Activated CD4-positive, alpha-beta T cell treated with anti-CD3 and anti-CD28 coated beads, Interleukin-2, amount 10 ng/mL, durations not matched to agents 7 days and 5 days (primary cell): ENCODE measurements at regions not wholly inside any gene's neighbourhood (a gene's known extent, or its start where the extent isn't known, plus 50 kb on each side); places are given as distances from the start of the nearest gene placed in this dataset.

Experiments
- CTCF ChIA-PET: fragments of 350-600 bp; sonication (Branson Sonifier 250); formaldehyde crosslinking; loops from one replicate; lab custom pipeline; 2021; ENCODE audit warnings: antibody characterized with exemption; lab: Charles Lee
- POLR2A ChIA-PET: fragments of 350-600 bp; sonication (Branson Sonifier 250); formaldehyde crosslinking; loops from one replicate; lab custom pipeline; 2021; ENCODE audit warnings: antibody characterized with exemption; lab: Charles Lee
- DNase-seq: peaks from one replicate; pipeline ENCODE4 v3.0.0-alpha.2; 2020
- H3K27ac Mint-ChIP-seq: one replicate; pipeline ENCODE4 v1.8.0; 2021; ENCODE audit warnings: mild to moderate bottlenecking, moderate library complexity, mixed read lengths
- H3K27me3 Mint-ChIP-seq: one replicate; pipeline ENCODE4 v1.8.0; 2021; ENCODE audit warnings: mixed read lengths
- H3K36me3 Mint-ChIP-seq: one replicate; pipeline ENCODE4 v1.8.0; 2021; ENCODE audit warnings: low read depth, mixed read lengths
- H3K4me1 Mint-ChIP-seq: one replicate; pipeline ENCODE4 v1.8.0; 2021; ENCODE audit warnings: mixed read lengths
- H3K4me3 Mint-ChIP-seq: one replicate; pipeline ENCODE4 v1.8.0; 2021; ENCODE audit warnings: mild to moderate bottlenecking, moderate library complexity, mixed read lengths
- H3K9me3 Mint-ChIP-seq: one replicate; pipeline ENCODE4 v1.8.0; 2021; ENCODE audit warnings: mixed read lengths

DNA sequence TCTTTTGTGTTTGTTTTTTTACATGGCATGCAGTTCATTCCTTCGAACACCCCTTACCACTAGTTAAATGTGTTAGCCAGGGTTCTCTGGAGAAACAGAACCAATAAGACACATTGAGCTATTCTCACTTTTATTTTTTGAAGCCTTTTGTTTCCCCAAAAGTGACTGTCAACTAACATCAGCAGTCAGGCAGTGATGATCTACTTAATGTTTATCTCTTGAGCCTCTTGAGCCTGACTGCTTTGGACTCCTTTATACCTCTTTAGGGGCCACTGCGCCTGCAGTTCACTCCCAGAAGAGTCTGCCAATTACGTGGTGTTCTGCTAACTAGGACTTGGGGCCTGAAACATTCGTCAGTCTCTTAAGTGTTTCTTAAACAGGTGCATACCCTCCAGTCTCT is 163.7 kb upstream of the FLRT2 start:
- ChIA-PET CTCF (no interaction called here), POLR2A (no interaction called here)
- no peak overlapping the region for H3K4me3 Mint-ChIP-seq
- H3K9me3 Mint-ChIP-seq, result peaks cover 4% of the 10 kb centered on the region
- no peaks in the 10 kb centered on the region for H3K36me3 Mint-ChIP-seq
- no peak overlapping the region for H3K27ac Mint-ChIP-seq
- no peak for DNase-seq
- no peaks in the 10 kb centered on the region for H3K27me3 Mint-ChIP-seq
- no peaks in the 10 kb centered on the region for H3K4me1 Mint-ChIP-seq

DNA sequence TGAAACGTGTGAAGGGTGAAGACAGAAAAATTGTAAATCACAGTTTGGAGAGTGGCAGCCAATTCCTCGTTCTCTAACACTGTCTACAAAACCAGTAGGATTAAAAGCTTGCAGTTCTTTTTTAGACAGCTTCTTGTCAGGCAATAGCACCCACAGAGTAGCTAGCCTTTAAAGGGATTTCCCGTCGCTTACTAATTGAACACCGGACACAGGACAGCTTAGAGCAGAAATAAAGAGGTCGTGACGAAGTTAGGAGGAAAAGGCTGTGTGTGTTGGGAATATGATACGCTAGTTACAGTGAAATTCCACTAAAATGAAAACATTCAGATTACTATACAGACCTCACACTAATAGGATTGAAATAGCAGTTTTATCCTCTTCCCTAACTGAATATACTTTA is 149.1 kb upstream of the FLRT2 start:
- Mint-ChIP-seq H3K9me3 (peaks cover 3% of the 10 kb centered on the region), H3K4me1 (no peaks in the 10 kb centered on the region), H3K27ac (no peak overlapping the region), H3K27me3 (no peaks in the 10 kb centered on the region), H3K36me3 (no peaks in the 10 kb centered on the region), H3K4me3 (no peak overlapping the region)
- ChIA-PET POLR2A (no interaction called here), CTCF (no interaction called here)
- DNase-seq, result no peak

DNA sequence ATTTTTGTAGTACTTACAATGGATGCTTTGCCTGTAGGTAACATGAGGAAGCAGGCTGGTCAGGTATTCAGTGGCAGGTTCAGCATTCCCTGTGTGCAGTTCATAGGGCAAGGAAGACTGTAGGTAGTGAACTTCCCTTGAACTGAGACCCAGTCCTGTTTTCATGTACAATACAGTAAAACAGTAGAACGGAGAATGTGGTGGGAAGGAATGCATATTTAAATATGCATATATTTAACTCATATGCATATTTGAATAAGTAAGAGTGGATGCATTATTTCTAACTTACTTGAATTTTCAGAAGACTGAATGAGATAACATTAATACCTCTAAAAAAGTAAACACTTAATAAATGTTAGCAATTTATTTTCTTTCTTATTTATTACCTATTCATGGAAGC is 147.6 kb upstream of the FLRT2 start:
- Mint-ChIP-seq H3K27me3 (no peaks in the 10 kb centered on the region), H3K36me3 (no peaks in the 10 kb centered on the region), H3K4me3 (no peak overlapping the region), H3K4me1 (no peaks in the 10 kb centered on the region), H3K9me3 (no peaks in the 10 kb centered on the region), H3K27ac (no peak overlapping the region)
- no peak for DNase-seq
- CTCF ChIA-PET, result no interaction called here
- POLR2A ChIA-PET, result no interaction called here

DNA sequence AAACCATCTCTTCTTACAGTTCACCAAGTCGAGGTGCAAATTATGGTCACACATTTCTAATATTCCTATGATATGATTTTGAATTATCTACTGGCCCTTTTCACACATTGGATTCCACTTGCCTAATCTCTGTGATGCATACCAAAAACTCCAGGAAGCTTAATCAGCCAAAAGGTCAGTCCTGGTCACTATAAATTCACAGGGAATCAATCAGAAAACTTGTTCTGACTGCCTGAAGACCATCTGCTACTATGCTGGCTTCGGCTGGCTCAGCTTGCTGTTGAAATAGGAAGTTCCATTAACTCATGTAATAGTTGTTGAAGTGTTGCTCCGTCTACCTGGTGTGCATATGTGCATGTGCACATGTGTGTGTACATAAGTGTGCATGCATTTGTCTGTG is 142.8 kb upstream of the FLRT2 start:
- DNase-seq, result no peak
- H3K36me3 Mint-ChIP-seq, result no peaks in the 10 kb centered on the region
- no peaks in the 10 kb centered on the region for H3K9me3 Mint-ChIP-seq
- H3K27me3 Mint-ChIP-seq, result no peaks in the 10 kb centered on the region
- H3K4me1 Mint-ChIP-seq, result no peaks in the 10 kb centered on the region
- no peak overlapping the region for H3K27ac Mint-ChIP-seq
- ChIA-PET CTCF (interaction anchor here (1.1 kb wide), 1 partner anchor 212 kb away, joined by 3 read pairs; no protein-coding TSS in a partner anchor), POLR2A (no interaction called here)
- no peak overlapping the region for H3K4me3 Mint-ChIP-seq

DNA sequence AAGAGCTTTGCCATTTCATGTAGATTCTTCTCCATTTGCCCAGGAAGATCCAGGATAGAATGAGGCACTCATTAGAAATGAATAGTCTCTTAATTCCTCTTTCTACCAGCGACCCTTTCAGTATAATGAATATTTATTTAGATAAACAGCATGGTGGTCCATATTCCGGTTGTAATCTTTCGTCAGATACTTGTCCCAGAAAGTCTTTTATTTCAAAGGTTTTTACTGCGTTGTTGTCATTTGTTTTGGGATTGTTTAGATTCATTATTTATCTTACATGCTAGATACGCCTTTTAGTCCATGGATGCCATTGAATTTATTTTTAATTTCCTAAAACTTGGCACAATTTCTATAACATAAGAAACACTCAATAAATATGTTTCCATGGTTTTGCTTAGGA is 139.7 kb upstream of the FLRT2 start:
- ChIA-PET CTCF (interaction anchor here (1.3 kb wide), 1 partner anchor 8 kb away, joined by 3 read pairs; no protein-coding TSS in a partner anchor), POLR2A (no interaction called here)
- Mint-ChIP-seq H3K4me1 (no peaks in the 10 kb centered on the region), H3K9me3 (no peaks in the 10 kb centered on the region), H3K36me3 (no peaks in the 10 kb centered on the region), H3K4me3 (no peak overlapping the region), H3K27ac (no peak overlapping the region), H3K27me3 (no peaks in the 10 kb centered on the region)
- DNase-seq, result no peak

DNA sequence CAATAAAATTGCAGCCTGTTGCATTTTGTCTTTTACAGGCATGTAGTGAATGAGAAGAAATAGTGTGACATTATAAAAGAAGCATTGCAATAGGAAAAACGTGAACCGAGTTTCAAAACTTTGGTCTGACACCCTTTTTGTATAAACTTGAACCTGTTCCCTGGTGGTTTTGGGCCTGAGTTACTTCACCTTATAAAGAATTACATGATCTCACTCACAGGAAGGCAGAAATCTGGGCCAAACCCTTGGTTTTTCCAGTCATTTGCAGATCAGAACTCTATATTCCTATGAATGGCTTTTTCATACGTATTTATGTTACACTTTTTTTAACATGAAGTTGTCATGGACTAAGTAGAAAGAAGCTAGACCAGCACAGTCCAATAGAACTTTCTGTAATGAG is 138.5 kb upstream of the FLRT2 start:
- Mint-ChIP-seq H3K4me1 (no peaks in the 10 kb centered on the region), H3K4me3 (no peak overlapping the region), H3K27ac (no peak overlapping the region), H3K36me3 (no peaks in the 10 kb centered on the region), H3K9me3 (no peaks in the 10 kb centered on the region), H3K27me3 (no peaks in the 10 kb centered on the region)
- POLR2A ChIA-PET, result no interaction called here
- CTCF ChIA-PET, result no interaction called here
- no peak for DNase-seq

DNA sequence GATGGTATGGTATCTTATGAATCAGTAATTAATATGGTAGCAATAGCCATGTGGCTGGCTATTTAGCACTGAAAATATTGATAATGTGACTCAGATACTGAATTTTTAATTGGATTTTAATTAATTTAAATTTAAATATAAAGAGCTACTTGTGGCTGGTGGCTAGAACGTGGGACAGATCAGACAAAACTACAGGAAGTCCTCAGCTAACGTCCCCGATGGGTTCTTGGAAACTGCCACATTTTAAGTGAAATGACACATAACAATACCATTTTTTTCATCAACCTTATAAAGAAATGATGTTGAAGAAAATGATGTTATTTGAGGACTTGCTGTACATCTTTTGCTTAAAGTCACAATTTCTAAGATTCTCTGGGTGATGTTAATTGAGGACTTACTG is 138.1 kb upstream of the FLRT2 start:
- no peaks in the 10 kb centered on the region for H3K9me3 Mint-ChIP-seq
- H3K27ac Mint-ChIP-seq, result no peak overlapping the region
- no peak overlapping the region for H3K4me3 Mint-ChIP-seq
- ChIA-PET POLR2A (no interaction called here), CTCF (no interaction called here)
- no peak for DNase-seq
- H3K4me1 Mint-ChIP-seq, result no peaks in the 10 kb centered on the region
- H3K36me3 Mint-ChIP-seq, result no peaks in the 10 kb centered on the region
- H3K27me3 Mint-ChIP-seq, result no peaks in the 10 kb centered on the region

DNA sequence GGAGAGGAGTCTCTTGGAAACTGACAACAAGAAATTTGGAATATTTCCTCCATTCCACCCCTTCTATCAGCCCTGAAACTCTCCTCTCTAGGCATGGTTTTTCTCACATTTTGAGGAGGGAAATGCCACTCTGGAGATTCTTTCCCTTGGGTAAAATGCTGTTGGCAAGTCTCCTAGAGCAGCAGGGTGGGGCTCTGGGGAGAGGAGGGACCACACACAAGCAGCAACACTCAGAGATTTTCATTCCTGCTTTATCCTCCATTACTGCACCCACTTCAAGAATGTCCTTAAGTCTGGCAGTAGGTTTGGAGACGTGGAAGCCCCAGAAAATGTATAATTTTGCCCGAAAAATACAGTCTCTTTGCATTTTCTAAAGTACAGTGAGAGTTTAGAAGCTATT is 130.8 kb upstream of the FLRT2 start:
- no peak overlapping the region for H3K27ac Mint-ChIP-seq
- no peaks in the 10 kb centered on the region for H3K4me1 Mint-ChIP-seq
- no peak overlapping the region for H3K4me3 Mint-ChIP-seq
- H3K36me3 Mint-ChIP-seq, result no peaks in the 10 kb centered on the region
- no peaks in the 10 kb centered on the region for H3K27me3 Mint-ChIP-seq
- POLR2A ChIA-PET, result no interaction called here
- CTCF ChIA-PET, result no interaction called here
- no peak for DNase-seq
- no peaks in the 10 kb centered on the region for H3K9me3 Mint-ChIP-seq

DNA sequence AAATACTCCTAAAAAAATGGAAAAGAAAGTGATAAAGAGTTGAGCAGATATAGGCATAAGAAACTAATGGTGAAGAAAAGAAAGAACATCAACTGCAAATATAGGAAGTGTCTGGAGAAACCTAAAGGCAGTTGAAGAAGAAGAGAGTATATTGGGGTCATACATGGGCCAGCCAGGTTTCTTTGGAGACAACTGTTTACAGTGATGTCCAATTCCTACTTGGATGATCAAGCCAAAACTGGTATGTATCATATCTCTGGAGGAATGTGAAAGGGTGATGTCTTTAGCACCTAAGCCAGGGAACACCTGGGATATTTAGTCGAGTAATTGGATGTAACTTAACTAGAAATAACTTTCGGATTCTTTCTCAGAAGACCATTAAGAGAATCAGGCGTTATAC is 129.3 kb upstream of the FLRT2 start:
- CTCF ChIA-PET, result no interaction called here
- no peaks in the 10 kb centered on the region for H3K4me1 Mint-ChIP-seq
- no peaks in the 10 kb centered on the region for H3K27me3 Mint-ChIP-seq
- no peaks in the 10 kb centered on the region for H3K36me3 Mint-ChIP-seq
- DNase-seq, result no peak
- no peaks in the 10 kb centered on the region for H3K9me3 Mint-ChIP-seq
- no peak overlapping the region for H3K4me3 Mint-ChIP-seq
- POLR2A ChIA-PET, result no interaction called here
- H3K27ac Mint-ChIP-seq, result no peak overlapping the region

DNA sequence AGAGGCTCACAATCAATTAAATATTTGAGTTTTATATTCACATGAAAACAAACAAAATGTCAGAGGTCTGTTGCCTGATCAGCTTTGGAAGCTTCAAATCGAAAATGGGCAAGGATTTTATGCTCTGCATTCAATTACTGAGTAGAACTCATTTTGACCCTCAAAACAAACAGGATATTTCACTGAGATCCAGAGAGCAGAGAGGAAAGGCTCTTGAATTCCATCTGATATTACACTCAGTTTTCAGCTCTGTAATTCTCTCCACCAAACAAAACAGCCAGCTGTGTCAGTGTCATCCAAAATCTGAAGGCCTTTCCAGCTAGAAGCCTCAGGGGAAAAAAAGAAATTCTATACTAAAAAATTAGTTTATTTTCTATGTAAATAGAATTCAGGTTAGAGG is 128.6 kb upstream of the FLRT2 start:
- H3K4me3 Mint-ChIP-seq, result no peak overlapping the region
- no peaks in the 10 kb centered on the region for H3K27me3 Mint-ChIP-seq
- H3K4me1 Mint-ChIP-seq, result no peaks in the 10 kb centered on the region
- no peak overlapping the region for H3K27ac Mint-ChIP-seq
- ChIA-PET POLR2A (no interaction called here), CTCF (no interaction called here)
- DNase-seq, result no peak
- H3K36me3 Mint-ChIP-seq, result no peaks in the 10 kb centered on the region
- H3K9me3 Mint-ChIP-seq, result no peaks in the 10 kb centered on the region

DNA sequence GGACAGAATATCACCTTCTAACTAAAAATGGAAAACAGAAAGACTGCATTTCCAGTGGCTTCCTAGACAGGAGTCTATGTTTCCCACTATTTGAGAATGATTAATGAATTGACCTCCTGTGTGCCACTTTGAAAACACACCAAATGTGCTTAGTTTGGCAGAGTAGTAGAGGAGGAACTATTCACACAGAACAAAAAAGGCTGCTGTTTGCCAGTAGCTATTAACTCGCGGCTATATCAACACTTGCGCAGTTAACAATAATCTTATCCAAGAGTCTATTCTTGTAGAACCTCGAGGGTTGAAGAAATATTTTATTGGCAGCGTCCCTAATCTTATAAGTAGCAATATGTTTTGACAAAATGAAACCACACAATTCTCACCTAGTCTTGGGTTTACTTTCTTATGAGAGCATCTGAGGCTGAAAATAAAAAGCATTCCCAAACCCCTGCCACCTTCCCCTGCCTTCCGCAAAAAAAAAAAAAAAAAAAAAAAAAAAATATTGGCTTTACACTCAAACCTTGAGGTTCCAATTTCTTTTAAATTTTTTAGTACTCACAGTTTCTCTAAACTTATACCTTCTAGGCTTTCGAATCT is 127.3 kb upstream of the FLRT2 start:
- Mint-ChIP-seq H3K4me1 (no peaks in the 10 kb centered on the region), H3K27me3 (no peaks in the 10 kb centered on the region), H3K9me3 (no peaks in the 10 kb centered on the region), H3K36me3 (no peaks in the 10 kb centered on the region), H3K4me3 (no peak overlapping the region), H3K27ac (no peak overlapping the region)
- ChIA-PET CTCF (no interaction called here), POLR2A (no interaction called here)
- no peak for DNase-seq

DNA sequence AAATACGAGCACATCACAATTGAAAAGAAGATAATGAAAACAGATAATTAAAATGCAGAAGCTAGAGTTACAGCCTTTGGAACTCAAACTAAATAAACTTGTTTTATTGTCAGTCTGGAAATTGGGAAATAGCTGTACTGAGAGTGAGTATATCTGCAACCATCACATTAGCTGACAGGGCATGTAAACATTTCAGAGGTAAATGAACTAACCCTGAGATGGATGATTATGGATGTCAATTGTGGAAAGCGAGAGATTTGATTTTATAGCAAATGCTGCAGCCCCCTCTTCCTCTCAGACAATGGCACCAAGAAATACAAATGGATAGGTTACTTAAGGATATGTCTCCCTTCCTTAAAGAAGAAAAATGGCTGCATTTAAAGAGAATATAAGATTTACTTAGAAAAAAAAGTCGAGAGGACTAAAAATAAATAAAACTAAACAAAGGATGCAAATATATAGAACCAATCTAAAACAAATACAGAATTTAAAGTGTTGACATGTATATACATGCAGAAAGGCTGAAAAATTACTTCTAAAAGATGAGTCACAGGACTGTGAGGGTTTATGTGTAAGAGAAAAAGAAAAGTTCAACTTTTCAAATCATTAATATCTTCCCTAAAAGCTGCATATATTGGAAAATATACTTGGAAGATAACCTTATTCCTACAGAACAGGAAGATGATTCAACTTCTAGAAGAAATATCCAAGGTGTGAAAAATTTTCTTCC is 120.3 kb upstream of the FLRT2 start:
- Mint-ChIP-seq H3K36me3 (no peaks in the 10 kb centered on the region), H3K4me1 (no peaks in the 10 kb centered on the region), H3K4me3 (no peak overlapping the region), H3K27ac (no peak overlapping the region), H3K27me3 (no peaks in the 10 kb centered on the region), H3K9me3 (no peaks in the 10 kb centered on the region)
- DNase-seq, result no peak
- CTCF ChIA-PET, result no interaction called here
- POLR2A ChIA-PET, result no interaction called here

DNA sequence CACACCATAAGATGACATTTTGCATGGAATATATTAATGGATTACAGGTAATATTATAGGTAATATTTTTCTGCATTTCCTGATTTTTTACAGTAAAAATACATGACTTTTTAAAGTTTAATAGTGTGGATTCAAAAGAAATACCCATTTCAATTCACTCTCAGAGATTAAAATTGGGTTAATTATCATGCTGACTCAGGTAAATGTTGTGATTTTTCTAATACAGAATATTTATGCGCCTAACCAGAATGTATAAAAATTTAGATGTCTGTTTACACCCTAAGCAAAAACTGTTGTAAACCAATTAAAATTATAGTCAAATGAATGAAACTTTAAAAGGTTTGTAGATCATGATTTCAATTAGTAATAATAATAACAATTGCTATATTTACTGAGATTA is 117.2 kb upstream of the FLRT2 start:
- ChIA-PET POLR2A (no interaction called here), CTCF (no interaction called here)
- Mint-ChIP-seq H3K4me1 (no peaks in the 10 kb centered on the region), H3K27ac (no peak overlapping the region), H3K27me3 (no peaks in the 10 kb centered on the region), H3K4me3 (no peak overlapping the region), H3K9me3 (no peaks in the 10 kb centered on the region), H3K36me3 (no peaks in the 10 kb centered on the region)
- no peak for DNase-seq
